HG03064 (cell line): ENCODE measurements at regions not wholly inside any gene's neighbourhood (a gene's known extent, or its start where the extent isn't known, plus 50 kb on each side); places are given as distances from the start of the nearest gene placed in this dataset.
"Not testable (repeated sequence)": the region's sequence is repeated elsewhere in the genome, so short reads cannot be mapped to it uniquely, and the experiment has no call there.

ENCODE experiments used
- ATAC-seq: cut with Tn5 transposase; IDR thresholded peaks from one replicate; pipeline ENCODE4 v1.9.1; 2021; ENCODE audit warnings: low read depth; ENCODE audit not compliant: unreplicated experiment

GRCh38 chr2:199216253-199216652, 241.5 kb downstream of the SATB2 start:
- no peak for ATAC-seq

- ATAC-seq, result no peak
Observed at GRCh38 chr2:199207011-199207410, 250.7 kb downstream of the SATB2 start.

GRCh38 chr2:199206536-199206935, 251.2 kb downstream of the SATB2 start:
- ATAC-seq, result no peak

- no peak for ATAC-seq
Observed at GRCh38 chr2:199202964-199203363, 254.8 kb downstream of the SATB2 start.

GRCh38 chr2:199201539-199201938, 256.2 kb downstream of the SATB2 start:
- no peak for ATAC-seq

GRCh38 chr2:199199797-199200196, 257.9 kb downstream of the SATB2 start:
- no peak for ATAC-seq

GRCh38 chr2:199197448-199197847, 260.3 kb downstream of the SATB2 start:
- no peak for ATAC-seq

GRCh38 chr2:199196686-199197085, 261.1 kb downstream of the SATB2 start:
- ATAC-seq, result no peak

- ATAC-seq, result no peak
Observed at GRCh38 chr2:199195927-199196502, 261.7 kb downstream of the SATB2 start.

- no peak for ATAC-seq
Observed at GRCh38 chr2:199191461-199191860, 266.3 kb downstream of the SATB2 start.

- no peak for ATAC-seq
Observed at GRCh38 chr2:199189229-199189628, 268.5 kb downstream of the SATB2 start.

- no peak for ATAC-seq
Observed at GRCh38 chr2:199186301-199186751, 271.4 kb downstream of the SATB2 start.

- ATAC-seq, result not testable (repeated sequence)
Observed at GRCh38 chr2:199185174-199185573, 272.6 kb downstream of the SATB2 start.

- ATAC-seq, result no peak
Observed at GRCh38 chr2:199163613-199164458, 293.9 kb downstream of the SATB2 start.

GRCh38 chr2:199160677-199161465, 296.9 kb downstream of the SATB2 start:
- ATAC-seq, result no peak

- ATAC-seq, result no peak
Observed at GRCh38 chr2:199160081-199160480, 297.7 kb downstream of the SATB2 start.

GRCh38 chr2:199148076-199148845, 309.5 kb downstream of the SATB2 start:
- no peak for ATAC-seq

GRCh38 chr2:199147216-199147615, 310.5 kb downstream of the SATB2 start:
- ATAC-seq, result no peak

- no peak for ATAC-seq
Observed at GRCh38 chr2:199144546-199144945, 313.2 kb downstream of the SATB2 start.

GRCh38 chr2:199144036-199144435, 313.7 kb downstream of the SATB2 start:
- no peak for ATAC-seq

GRCh38 chr2:199136681-199137080, 321.1 kb downstream of the SATB2 start:
- no peak for ATAC-seq
